ENCODE measurements at regions not wholly inside any gene's neighbourhood (a gene's known extent, or its start where the extent isn't known, plus 50 kb on each side); places are given as distances from the start of the nearest gene placed in this dataset.
"Not testable (repeated sequence)": the region's sequence is repeated elsewhere in the genome, so short reads cannot be mapped to it uniquely, and the experiment has no call there.

DNA sequence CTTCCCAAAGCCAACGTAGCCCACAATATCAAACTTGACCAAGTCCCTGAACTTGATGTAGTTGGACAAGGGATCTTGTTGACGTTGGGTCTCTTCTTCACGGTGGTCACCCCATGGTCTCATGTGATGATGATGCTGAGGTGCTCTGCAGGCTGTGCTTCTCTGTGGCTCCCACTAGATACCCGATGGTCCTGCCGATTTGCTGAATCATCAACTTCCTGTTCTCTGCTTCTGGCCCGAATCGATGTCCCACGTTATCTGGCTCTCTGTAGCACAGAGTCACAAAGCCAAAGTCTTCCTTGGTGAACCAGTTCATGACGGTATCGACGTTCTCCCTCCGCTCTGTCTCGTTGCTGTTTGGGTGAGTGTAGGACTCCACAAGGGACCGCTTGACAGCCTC lies 201.0 kb downstream of the ADRA2C start:
- DNase-seq = not testable (repeated sequence)

GRCh38 chr4:3972626-3973025 lies 206.4 kb downstream of the ADRA2C start:
- not testable (repeated sequence) for DNase-seq

DNA sequence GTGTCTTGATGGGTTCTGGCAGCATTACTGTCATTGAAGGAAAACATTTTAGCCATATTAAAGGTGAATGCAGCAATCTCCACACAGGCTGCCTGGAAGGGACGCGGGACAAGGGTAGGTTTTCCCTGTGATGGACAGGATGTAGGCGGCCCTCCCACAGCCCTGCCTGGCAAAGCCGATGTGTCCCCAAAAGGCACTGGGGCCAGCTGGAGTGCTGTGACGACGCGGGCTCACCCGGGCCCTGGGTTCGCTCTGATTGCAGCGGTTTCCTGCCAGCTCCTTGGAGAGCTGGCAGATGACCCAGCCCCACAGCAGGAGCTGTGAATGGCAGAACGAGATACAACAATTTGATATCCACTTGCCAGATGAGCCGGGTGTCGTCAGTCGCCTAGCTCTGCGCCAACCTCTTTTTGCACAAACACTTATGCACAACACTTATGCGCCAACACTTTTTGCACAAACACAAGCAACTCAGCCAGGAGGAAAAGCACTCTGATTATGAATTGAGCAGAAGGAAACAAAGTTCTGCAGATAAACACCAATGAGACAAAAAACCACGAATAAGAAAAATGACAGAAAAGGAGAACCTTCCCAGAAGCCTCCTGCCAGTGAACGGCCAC lies 207.5 kb downstream of the ADRA2C start:
- DNase-seq = not testable (repeated sequence)

- not testable (repeated sequence) for DNase-seq
These were observed 217.4 kb downstream of the ADRA2C start for GRCh38 chr4:3983518-3984125.

GRCh38 chr4:3984796-3985195 lies 218.6 kb downstream of the ADRA2C start:
- DNase-seq = not testable (repeated sequence)

DNA sequence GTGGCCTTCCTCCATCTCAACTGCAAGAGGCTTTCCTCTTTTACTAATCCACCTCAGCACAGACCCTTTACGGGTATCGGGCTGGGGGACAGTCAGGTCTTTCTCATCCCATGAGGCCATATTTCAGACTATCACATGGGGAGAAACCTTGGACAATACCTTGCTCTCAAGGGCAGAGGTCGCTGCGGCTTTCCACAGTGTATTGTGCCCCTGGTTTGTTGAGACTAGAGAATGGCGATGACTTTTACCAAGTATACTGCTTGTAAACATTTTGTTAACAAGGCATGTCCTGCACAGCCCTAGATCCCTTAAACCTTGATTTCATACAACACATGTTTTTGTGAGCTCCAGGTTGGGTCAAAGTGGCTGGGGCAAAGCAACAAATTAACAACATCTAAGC lies 220.2 kb downstream of the ADRA2C start:
- not testable (repeated sequence) for DNase-seq

- not testable (repeated sequence) for DNase-seq
These were observed 229.3 kb downstream of the OTOP1 start for GRCh38 chr4:3997386-3997785.

DNA sequence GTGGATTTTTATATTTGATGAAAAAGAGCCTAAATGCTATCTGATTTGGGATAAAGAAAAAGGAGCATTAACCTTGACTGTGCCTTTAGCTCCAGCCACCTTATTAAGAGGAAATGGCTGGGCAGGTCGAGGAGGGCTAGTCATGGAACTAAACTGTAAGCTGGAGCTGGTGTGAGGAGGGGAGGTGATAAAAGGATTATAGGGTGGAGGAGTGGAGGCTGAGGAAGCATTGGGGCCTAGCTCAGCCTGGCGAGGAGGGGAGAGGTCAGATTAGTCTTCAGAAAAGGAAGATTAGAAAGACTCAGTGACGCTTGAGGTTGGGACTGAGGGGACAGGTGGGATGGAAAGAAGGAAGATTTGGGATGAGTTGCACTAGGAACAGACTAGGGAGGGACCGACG lies 222.7 kb downstream of the OTOP1 start:
- not testable (repeated sequence) for DNase-seq

DNA sequence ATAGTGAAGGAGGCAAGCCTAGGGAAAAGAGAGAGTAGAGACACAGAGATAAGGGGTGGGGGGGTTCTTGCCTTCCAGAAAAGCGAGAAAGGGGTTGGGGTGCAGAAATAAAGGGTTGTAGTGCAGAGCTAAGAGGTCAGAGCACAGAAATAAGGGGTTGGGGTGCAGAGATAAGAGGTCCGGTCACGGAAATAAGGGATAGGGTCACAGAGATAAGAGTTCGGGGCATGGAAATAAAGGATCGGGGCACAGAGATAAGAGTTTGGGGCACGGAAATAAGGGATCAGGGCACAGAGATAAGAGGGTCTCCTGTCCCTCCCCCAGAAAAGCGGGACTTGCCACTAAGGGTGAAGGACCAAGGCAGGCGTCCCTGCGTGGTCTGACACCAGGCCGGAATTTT lies 222.0 kb downstream of the OTOP1 start:
- DNase-seq = not testable (repeated sequence)

DNA sequence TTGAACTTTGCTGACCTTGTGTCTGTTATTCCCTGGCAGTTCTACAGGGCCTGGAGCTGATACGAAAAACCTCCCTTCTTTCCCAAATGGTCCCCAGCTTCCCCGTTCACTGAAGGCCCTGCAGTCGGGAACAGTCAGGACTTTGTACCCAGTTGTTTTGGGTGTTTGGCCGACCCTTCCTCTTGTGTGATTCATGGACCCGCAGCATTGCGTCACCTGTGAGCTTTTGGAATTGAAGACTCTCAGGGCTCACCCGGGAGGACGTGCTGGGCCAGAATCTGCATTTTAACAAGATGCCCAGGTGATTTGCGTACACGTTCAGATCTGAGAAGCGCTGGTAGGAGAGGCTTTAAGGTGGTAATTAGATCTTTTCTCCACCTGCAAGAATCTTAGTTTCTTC lies 220.4 kb downstream of the OTOP1 start:
- not testable (repeated sequence) for DNase-seq

DNA sequence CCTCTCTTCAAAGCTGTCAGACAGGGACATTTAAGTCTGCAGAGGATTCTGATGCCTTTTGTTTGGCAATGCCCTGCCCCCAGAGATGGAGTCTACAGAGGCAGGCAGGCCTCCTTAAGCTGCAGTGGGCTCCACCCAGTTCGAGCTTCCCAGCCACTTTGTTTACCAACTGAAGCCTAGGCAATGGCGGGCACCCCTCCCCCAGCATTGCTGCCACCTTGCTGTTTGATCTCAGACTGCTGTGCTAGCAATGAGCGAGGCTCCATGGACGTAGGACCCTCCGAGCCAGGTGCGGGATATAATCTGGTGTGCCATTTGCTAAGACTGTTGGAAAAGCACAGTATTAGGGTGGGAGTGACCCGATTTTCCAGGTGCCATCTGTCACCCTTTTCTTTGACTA lies 207.7 kb downstream of the OTOP1 start:
- not testable (repeated sequence) for DNase-seq

DNA sequence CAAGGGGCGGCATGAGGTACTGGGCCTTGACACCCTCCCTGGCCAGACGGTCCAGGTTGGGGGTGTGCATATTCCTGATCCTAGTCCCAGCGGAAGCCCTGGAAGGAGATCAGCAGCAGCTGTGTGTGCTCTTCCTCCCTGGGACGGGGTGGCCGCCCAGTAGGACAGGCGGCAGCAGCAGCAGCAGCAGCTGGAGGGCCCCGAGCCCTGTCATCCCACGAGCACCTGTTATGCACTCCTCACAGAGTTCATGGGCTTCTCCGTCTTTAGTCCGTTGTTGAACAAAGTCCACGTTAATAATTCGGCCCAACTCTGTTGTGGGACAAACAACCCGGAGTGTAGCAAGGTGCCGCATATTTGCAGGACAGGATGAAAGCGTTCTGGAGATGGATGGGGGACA lies 205.6 kb downstream of the OTOP1 start:
- DNase-seq = not testable (repeated sequence)

GRCh38 chr4:4026708-4027107 lies 200.0 kb downstream of the OTOP1 start:
- DNase-seq = not testable (repeated sequence)

GRCh38 chr4:4028752-4029151 lies 198.0 kb downstream of the OTOP1 start:
- not testable (repeated sequence) for DNase-seq

GRCh38 chr4:4030509-4030908 lies 196.2 kb downstream of the OTOP1 start:
- not testable (repeated sequence) for DNase-seq

DNA sequence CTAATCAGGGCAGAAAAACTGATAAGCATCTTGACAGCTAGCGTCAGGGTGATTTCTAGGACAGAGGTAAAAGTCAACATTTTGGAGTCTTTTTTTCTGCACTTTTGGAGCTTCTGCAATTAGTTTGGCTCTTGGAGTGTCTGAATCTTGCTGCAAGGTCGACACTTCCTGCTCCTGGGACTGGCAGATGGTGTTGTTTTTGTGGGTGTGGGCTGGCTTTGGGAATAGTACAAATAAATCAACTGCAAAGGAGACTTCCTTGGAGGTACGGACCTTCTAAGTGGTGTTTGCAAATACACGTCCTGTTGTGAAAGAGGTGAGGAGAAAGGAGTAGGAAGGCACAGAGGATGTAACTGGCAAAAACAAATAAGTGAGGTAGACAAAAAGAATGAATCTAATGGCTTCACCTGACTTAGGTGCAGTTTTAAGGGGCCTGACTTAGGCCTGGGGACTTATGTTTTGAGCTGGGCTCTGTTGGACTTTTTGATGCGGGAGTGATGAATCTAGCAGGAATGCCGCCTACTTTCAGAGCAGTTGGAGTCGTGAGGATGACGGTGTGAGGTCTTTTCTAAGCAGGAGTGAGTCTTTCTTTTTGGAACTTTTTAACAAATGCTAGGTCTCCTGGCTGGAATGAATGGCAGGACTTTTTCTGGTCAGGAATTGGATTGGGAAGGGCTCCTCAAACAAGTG lies 195.1 kb downstream of the OTOP1 start:
- not testable (repeated sequence) for DNase-seq

GRCh38 chr4:4032364-4032763 lies 194.4 kb downstream of the OTOP1 start:
- DNase-seq = not testable (repeated sequence)

DNA sequence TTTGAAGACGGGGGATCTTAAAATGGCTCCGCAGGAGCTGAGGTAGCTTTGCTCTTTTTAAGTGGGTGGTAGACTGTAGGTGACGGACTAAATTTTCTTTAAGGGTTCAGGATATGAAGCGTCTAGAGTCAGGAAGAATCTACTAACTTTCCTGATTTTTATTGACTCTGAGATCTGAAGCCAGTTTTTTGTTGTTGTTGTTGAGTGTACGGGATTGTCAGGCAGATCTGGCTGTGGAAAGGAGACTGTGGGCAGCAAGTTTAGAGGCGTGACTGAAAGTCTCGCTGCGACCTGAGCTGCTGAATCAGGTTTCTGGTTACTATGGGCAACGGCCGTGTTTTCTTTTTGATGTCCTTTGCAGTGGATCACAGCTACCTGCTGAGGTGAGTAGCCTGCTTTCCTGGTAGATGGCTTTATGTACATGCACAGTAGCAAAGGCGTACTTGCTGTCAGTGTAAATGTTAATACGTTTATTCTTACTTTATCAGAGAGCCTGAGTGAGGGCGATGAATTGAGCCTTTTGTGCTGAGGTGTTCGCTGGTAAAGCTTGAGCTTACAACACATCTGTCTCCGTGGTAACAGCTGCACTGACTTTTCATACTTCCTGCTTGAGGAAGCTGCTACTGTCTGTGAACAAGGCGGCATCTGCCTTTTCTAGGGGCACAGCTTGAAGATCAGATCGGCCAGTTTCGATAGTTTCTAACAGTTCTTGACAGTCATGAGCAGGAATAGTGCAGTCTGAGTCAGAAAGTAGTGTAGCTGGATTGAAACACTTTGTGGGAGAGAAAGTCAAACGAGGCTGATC lies 193.7 kb downstream of the OTOP1 start:
- peak; percentile 14 for DNase-seq

DNA sequence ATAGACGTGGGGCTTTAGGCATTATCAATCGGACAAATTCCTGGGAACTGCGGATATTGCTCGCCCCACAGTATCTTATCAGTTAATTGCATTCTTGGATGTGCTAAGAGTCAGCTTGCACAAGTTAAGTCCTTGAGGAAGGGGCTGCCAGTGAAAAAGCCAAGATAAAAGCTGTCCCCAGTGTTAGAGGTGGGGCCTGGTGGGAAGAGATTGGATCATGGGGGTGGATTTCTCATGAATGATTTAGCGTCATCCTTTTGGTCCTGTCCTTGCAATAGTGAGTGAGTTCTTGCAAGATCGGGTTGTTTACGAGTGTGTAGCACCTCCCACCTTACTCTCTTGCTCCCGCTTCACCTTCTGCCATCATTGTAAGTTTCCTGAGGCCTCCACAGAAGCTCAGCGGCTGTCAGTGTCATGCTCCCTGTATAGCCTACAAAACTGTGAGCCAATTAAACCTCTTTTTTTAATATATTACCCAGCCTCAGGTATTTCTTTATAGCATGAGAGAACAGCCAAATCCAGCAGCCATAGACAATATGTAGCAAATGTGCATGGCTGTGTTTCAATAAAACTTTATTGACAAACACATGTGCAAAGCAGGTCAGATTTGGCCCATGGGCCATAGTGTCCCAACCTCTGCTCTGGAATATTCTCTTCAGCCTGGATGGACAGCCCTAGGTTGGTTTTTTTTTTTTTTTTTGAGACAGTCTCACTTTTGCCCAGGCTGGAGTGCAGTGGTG lies 189.2 kb downstream of the OTOP1 start:
- DNase-seq = not testable (repeated sequence)

- not testable (repeated sequence) for DNase-seq
These were observed 180.9 kb downstream of the OTOP1 start for GRCh38 chr4:4045823-4046222.

- not testable (repeated sequence) for DNase-seq
These were observed 180.0 kb downstream of the OTOP1 start for GRCh38 chr4:4046686-4047085.

DNA sequence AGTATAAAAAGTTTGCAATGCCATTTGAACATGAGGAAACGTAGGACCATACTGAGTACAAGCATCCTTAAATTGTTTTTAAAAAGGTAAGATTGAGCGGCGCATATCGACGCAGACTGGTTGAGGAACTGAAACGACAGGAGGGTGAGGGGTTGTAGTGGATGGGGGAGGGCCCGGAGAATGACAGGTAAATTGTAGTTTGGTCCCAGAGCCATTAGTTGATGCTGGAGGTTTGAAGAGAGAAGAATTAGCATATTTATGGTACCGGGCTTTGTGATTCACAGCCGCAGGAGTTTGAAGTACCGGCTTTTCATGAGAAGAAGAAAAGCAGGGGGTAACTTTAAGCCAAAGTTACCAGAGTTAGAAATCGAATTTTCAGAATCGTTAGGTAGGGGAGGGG lies 179.5 kb downstream of the OTOP1 start:
- not testable (repeated sequence) for DNase-seq
